H1 (cell line): ENCODE measurements at regions not wholly inside any gene's neighbourhood (a gene's known extent, or its start where the extent isn't known, plus 50 kb on each side); places are given as distances from the start of the nearest gene placed in this dataset.

Experiments
- CTCF ChIA-PET: fragments of 300-600 bp; sonication (Branson Sonifier 250); formaldehyde crosslinking; loops from one replicate; lab custom pipeline; 2021; ENCODE audit not compliant: partially characterized antibody; lab: Charles Lee
- POLR2A ChIA-PET: fragments of 300-600 bp; sonication (Branson Sonifier 250); formaldehyde crosslinking; loops from one replicate; lab custom pipeline; 2021; ENCODE audit warnings: inconsistent platforms; ENCODE audit not compliant: partially characterized antibody; lab: Charles Lee
- DNase-seq, 2 experiments: peaks; one replicate each; pipeline versions ENCODE4 v3.0.0 to v3.0.0-alpha.2; 2010 to 2022; ENCODE audit warnings: low spot score in 2 of 2, low read depth in 1 of 2, mixed read lengths in 1 of 2
- FAIRE-seq: peaks from 2 replicates; lab custom pipeline; 2011; peaks lifted over from hg19 to GRCh38; lab: Jason Lieb, UNC
- H2AFZ ChIP-seq: 2 replicates; pipeline ENCODE4 v1.8.1; 2012; ENCODE audit warnings: low read length, inconsistent platforms
- H2AK5ac ChIP-seq: 2 replicates; pipeline ENCODE4 v1.6.1; 2013; ENCODE audit warnings: low read depth, low read length
- H2BK120ac ChIP-seq: replicated peaks from 2 replicates; pipeline ENCODE3; 2013; ENCODE audit warnings: low read depth, low read length, inconsistent platforms
- H2BK12ac ChIP-seq: 2 replicates; pipeline ENCODE4 v1.6.1; 2013; ENCODE audit warnings: low read depth, low read length
- H2BK15ac ChIP-seq: 2 replicates; pipeline ENCODE4 v1.6.1; 2013; ENCODE audit warnings: low read length
- H2BK20ac ChIP-seq: 2 replicates; pipeline ENCODE4 v1.6.1; 2013; ENCODE audit warnings: low read length
- H2BK5ac ChIP-seq: 2 replicates; pipeline ENCODE4 v1.6.1; 2013; ENCODE audit warnings: low read depth, low read length
- H3K14ac ChIP-seq: 2 replicates; pipeline ENCODE4 v1.6.1; 2013; ENCODE audit warnings: inconsistent platforms; ENCODE audit not compliant: insufficient read length
- H3K18ac ChIP-seq: 2 replicates; pipeline ENCODE4 v1.6.1; 2013; ENCODE audit warnings: low read length; ENCODE audit errors: extremely low read depth
- H3K23ac ChIP-seq: 2 replicates; pipeline ENCODE4 v1.6.1; 2013; ENCODE audit warnings: inconsistent platforms; ENCODE audit not compliant: insufficient read length
- H3K23me2 ChIP-seq: 2 replicates; pipeline ENCODE4 v1.6.1; 2013; ENCODE audit warnings: low read depth, low read length
- H3K27ac ChIP-seq: 2 replicates; pipeline ENCODE4 v1.6.1; 2011; ENCODE audit warnings: low read depth, low read length, inconsistent platforms
- H3K27me3 ChIP-seq, 4 experiments: replicated peaks in 1 of 4; 1 replicate in 1 of 4; 2 replicates in 3 of 4; pipeline versions ENCODE4 v1.6.1 to v1.8.1; 2011 to 2013; ENCODE audit warnings: low read length in 3 of 4, mild to moderate bottlenecking in 3 of 4, inconsistent platforms in 2 of 4, mixed read lengths in 2 of 4, moderate library complexity in 1 of 4; ENCODE audit not compliant: control insufficient read depth in 3 of 4, insufficient read depth in 3 of 4; ENCODE audit errors: extremely low read depth in 1 of 4
- H3K36me3 ChIP-seq, 4 experiments: 2 replicates each; pipeline versions ENCODE4 v1.6.1 to v1.8.1; 2011 to 2013; ENCODE audit warnings: mild to moderate bottlenecking in 4 of 4, low read length in 3 of 4, moderate library complexity in 2 of 4, control low read depth in 1 of 4, inconsistent platforms in 1 of 4; ENCODE audit not compliant: insufficient read depth in 4 of 4, control insufficient read depth in 2 of 4
- H3K4ac ChIP-seq: replicated peaks from 2 replicates; pipeline ENCODE3; 2013; ENCODE audit warnings: low read length, low read depth, mixed read lengths, inconsistent platforms; ENCODE audit not compliant: insufficient read length
- H3K4me1 ChIP-seq, 4 experiments: replicated peaks in 1 of 4; 1 replicate in 1 of 4; 2 replicates in 3 of 4; pipeline versions ENCODE4 v1.6.1 to v1.8.1; 2011 to 2013; ENCODE audit warnings: low read length in 3 of 4, inconsistent platforms in 2 of 4, mixed read lengths in 1 of 4; ENCODE audit not compliant: insufficient read depth in 4 of 4, control insufficient read depth in 3 of 4
- H3K4me2 ChIP-seq, 2 experiments: 2 replicates each; pipeline versions ENCODE4 v1.6.1 to v1.8.1; 2011 to 2013; ENCODE audit warnings: low read depth in 2 of 2, low read length in 2 of 2, control low read depth in 1 of 2, inconsistent platforms in 1 of 2, mild to moderate bottlenecking in 1 of 2; ENCODE audit not compliant: insufficient read depth in 1 of 2
- H3K4me3 ChIP-seq, 4 experiments: fragments of 200-600, 300-600 bp in 1 of 4; sonication (generic), shearing (Covaris generic), sonication (Bioruptor Twin) in 1 of 4; 2 replicates each; pipeline versions ENCODE4 v1.5.1 to v1.8.1; 2011 to 2016; ENCODE audit warnings: low read length in 4 of 4, low read depth in 3 of 4, control low read depth in 2 of 4, inconsistent platforms in 2 of 4, mild to moderate bottlenecking in 2 of 4, mixed read lengths in 1 of 4, moderate library complexity in 1 of 4; ENCODE audit not compliant: insufficient read depth in 2 of 4; ENCODE audit errors: extremely low read depth in 1 of 4
- H3K56ac ChIP-seq: replicated peaks from 2 replicates; pipeline ENCODE3; 2013; ENCODE audit warnings: low read depth, mild to moderate bottlenecking, mixed read lengths, low read length, inconsistent platforms; ENCODE audit not compliant: insufficient read length
- H3K79me1 ChIP-seq: 2 replicates; pipeline ENCODE4 v1.6.1; 2013; ENCODE audit warnings: low read depth, low read length, control low read depth
- H3K79me2 ChIP-seq, 2 experiments: 2 replicates each; pipeline versions ENCODE4 v1.6.1 to v1.8.1; 2012 to 2013; ENCODE audit warnings: low read length in 2 of 2, mild to moderate bottlenecking in 2 of 2, inconsistent platforms in 1 of 2; ENCODE audit not compliant: insufficient read depth in 2 of 2, control insufficient read depth in 1 of 2
- H3K9ac ChIP-seq, 4 experiments: replicated peaks in 1 of 4; 1 replicate in 1 of 4; 2 replicates in 3 of 4; pipeline versions ENCODE4 v1.6.1 to v1.8.1; 2011 to 2013; ENCODE audit warnings: low read depth in 3 of 4, low read length in 3 of 4, control low read depth in 2 of 4, mild to moderate bottlenecking in 2 of 4, moderate library complexity in 2 of 4, inconsistent platforms in 1 of 4; ENCODE audit errors: extremely low read depth in 1 of 4
- H3K9me3 ChIP-seq, 2 experiments: 2 replicates each; pipeline versions ENCODE4 v1.6.1 to v1.8.1; 2012 to 2013; ENCODE audit warnings: mild to moderate bottlenecking in 2 of 2, moderate library complexity in 2 of 2, control low read depth in 1 of 2, inconsistent platforms in 1 of 2, low read depth in 1 of 2, low read length in 1 of 2, mixed read lengths in 1 of 2; ENCODE audit not compliant: insufficient read depth in 2 of 2
- H4K20me1 ChIP-seq, 2 experiments: replicated peaks in 1 of 2; 2 replicates each; pipeline versions ENCODE3 to v1.8.1; 2011 to 2013; ENCODE audit warnings: inconsistent platforms in 2 of 2, low read length in 2 of 2, mild to moderate bottlenecking in 1 of 2; ENCODE audit not compliant: insufficient read depth in 2 of 2, control insufficient read depth in 1 of 2
- H4K5ac ChIP-seq: 2 replicates; pipeline ENCODE4 v1.6.1; 2013; ENCODE audit warnings: low read length, low read depth, mixed read lengths, inconsistent platforms; ENCODE audit not compliant: insufficient read length
- H4K8ac ChIP-seq: 2 replicates; pipeline ENCODE4 v1.8.0; 2013; ENCODE audit warnings: mild to moderate bottlenecking, moderate library complexity, low read length, inconsistent platforms; ENCODE audit not compliant: insufficient read depth; ENCODE audit errors: extremely low read depth
- H4K91ac ChIP-seq: replicated peaks from 2 replicates; pipeline ENCODE3; 2013; ENCODE audit warnings: low read length, mixed read lengths, inconsistent platforms; ENCODE audit not compliant: insufficient read length
- CHD1 ChIP-seq: IDR thresholded peaks from 2 replicates; pipeline ENCODE4 v1.6.1; 2012; ENCODE audit warnings: low read depth, low read length, improper control_type of control experiment
- EGR1 ChIP-seq: IDR thresholded peaks from 2 replicates; pipeline ENCODE4 v1.6.1; 2011; ENCODE audit warnings: low read depth, low read length, borderline replicate concordance
- TAF7 ChIP-seq: optimal IDR thresholded peaks from 2 replicates; pipeline ENCODE3; 2011; ENCODE audit warnings: low read depth, mild to moderate bottlenecking, inconsistent platforms, low read length, moderate library complexity, borderline replicate concordance
- WGBS, 2 experiments: shearing (Covaris generic) in 1 of 2; methylation state at CpG; one replicate each; pipeline versions ENCODE4 v1.1.6 to v1.1.7; 2013 to 2015; ENCODE audit warnings: low lambda C conversion rate in 2 of 2, mixed read lengths in 2 of 2, inconsistent platforms in 1 of 2, low coverage in 1 of 2, missing lambda C conversion rate in 1 of 2; ENCODE audit not compliant: insufficient replicate concordance in 2 of 2, insufficient coverage in 1 of 2, insufficient read length in 1 of 2; ENCODE audit errors: extremely low coverage in 1 of 2, missing lambda C conversion rate in 1 of 2; 5-methylcytosine and 5-hydroxymethylcytosine counted together

DNA sequence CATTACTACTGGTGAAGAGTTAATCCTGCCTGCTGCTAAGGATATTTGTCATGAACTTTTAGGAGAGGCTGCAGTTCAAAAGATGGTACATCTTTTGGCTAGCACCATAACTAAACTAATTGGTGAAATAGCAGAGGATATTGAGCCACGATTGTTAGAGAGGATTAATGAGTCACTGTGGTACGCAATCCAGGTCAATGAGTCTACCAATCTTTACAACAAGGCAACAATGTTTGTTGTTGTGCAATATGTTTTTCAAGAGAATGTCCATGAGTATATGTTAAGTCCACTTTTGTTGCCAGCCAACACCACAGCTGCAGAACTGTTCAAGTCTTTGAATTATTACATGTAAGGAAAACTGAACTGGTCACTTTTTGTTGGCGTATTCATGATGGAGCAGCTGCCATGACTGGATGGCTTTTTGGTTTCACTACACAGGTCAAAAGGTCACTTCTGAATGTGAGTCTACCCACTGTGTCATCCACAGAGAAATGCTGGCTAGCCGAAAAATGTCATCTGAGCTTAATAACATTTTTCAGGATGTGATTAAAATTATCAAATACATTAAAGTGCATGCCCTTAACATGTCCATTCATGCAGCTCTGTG is 402.6 kb upstream of the KIF2B start:
- H3K4me1 ChIP-seq = peaks cover 0 to 14% (median 0%) of the 10 kb centered on the region in 4 experiments; a peak in 1 of 7 replicates
- no peak overlapping the region for H3K9ac ChIP-seq
- no peak overlapping the region for H3K18ac ChIP-seq
- no peak for DNase-seq
- ChIA-PET CTCF (interaction anchor here (1.1 kb wide), 1 partner anchor 211 kb away, joined by 3 read pairs; no protein-coding TSS in a partner anchor), POLR2A (no interaction called here)
- no peak overlapping the region for H2BK120ac ChIP-seq
- no peak overlapping the region for H2BK20ac ChIP-seq
- no peak for FAIRE-seq
- no peak overlapping the region for H2BK12ac ChIP-seq
- H2AK5ac ChIP-seq = no peak overlapping the region
- no peak overlapping the region for H4K5ac ChIP-seq
- no peaks in the 10 kb centered on the region for H3K23me2 ChIP-seq
- H3K14ac ChIP-seq = no peak overlapping the region
- H4K8ac ChIP-seq = no peak overlapping the region
- H3K56ac ChIP-seq = no peak overlapping the region
- no peaks in the 10 kb centered on the region for H4K20me1 ChIP-seq
- H4K91ac ChIP-seq = no peak overlapping the region
- H2BK15ac ChIP-seq = no peak overlapping the region
- no peak overlapping the region for H3K4me2 ChIP-seq
- no peak overlapping the region for H3K4me3 ChIP-seq
- H3K27ac ChIP-seq = no peak overlapping the region
- no peak overlapping the region for H3K23ac ChIP-seq
- no peak overlapping the region for H2BK5ac ChIP-seq
- no peaks in the 10 kb centered on the region; a peak in 1 of 8 replicates for H3K36me3 ChIP-seq
- H3K79me1 ChIP-seq = no peaks in the 10 kb centered on the region
- H3K4ac ChIP-seq = no peak overlapping the region
- no peak overlapping the region for H2AFZ ChIP-seq
- H3K9me3 ChIP-seq = peaks cover 12 to 24% of the 10 kb centered on the region in 2 experiments; a peak in 3 of 4 replicates
- H3K27me3 ChIP-seq = no peaks in the 10 kb centered on the region
- no peak for TF ChIP-seq TAF7
- no peak for TF ChIP-seq EGR1
- no peak for TF ChIP-seq CHD1
- no peaks in the 10 kb centered on the region for H3K79me2 ChIP-seq
- WGBS, 2 experiments = 96% methylated on average over 4 of the region's 4 CpGs; no CpG with 5 or more reads in 1 of the 2 experiments
